HEK293T (cell line): ENCODE measurements at regions not wholly inside any gene's neighbourhood (a gene's known extent, or its start where the extent isn't known, plus 50 kb on each side); places are given as distances from the start of the nearest gene placed in this dataset.

Experiments
- CTCF ChIA-PET: fragments of 350-600 bp; formaldehyde crosslinking; extraction: SDS; loops from one replicate; lab custom pipeline; 2021; ENCODE audit warnings: antibody characterized with exemption, inconsistent platforms; lab: Yijun Ruan, JAX
- POLR2A ChIA-PET: fragments of 350-600 bp; formaldehyde crosslinking; extraction: SDS; loops from one replicate; lab custom pipeline; 2020; ENCODE audit warnings: antibody characterized with exemption, inconsistent platforms; lab: Yijun Ruan, JAX
- DNase-seq: peaks from one replicate; pipeline ENCODE4 v3.0.0; 2012; ENCODE audit warnings: mixed read lengths; ENCODE audit errors: extremely low spot score
- ARNT ChIP-seq: fragments of 450-650 bp; IDR thresholded peaks from 2 replicates; pipeline ENCODE4 v1.6.1; 2017; ENCODE audit warnings: mild to moderate bottlenecking
- BHLHE40 ChIP-seq: fragments of 450-650 bp; IDR thresholded peaks from 2 replicates; pipeline ENCODE4 v1.6.1; 2016; ENCODE audit warnings: mild to moderate bottlenecking, moderate library complexity, borderline replicate concordance
- CTBP1 ChIP-seq: fragments of 450-650 bp; IDR thresholded peaks from 2 replicates; pipeline ENCODE4 v1.6.1; 2016; ENCODE audit warnings: borderline replicate concordance
- ELF4 ChIP-seq: fragments of 450-650 bp; IDR thresholded peaks from 2 replicates; pipeline ENCODE4 v1.6.1; 2017; ENCODE audit warnings: antibody characterized with exemption
- FOXA1 ChIP-seq: fragments of 450-650 bp; IDR thresholded peaks from 2 replicates; pipeline ENCODE4 v1.6.1; 2016; ENCODE audit warnings: mild to moderate bottlenecking
- FOXK2 ChIP-seq: fragments of 450-650 bp; IDR thresholded peaks from 2 replicates; pipeline ENCODE4 v1.6.1; 2016; ENCODE audit warnings: mild to moderate bottlenecking
- FOXM1 ChIP-seq: fragments of 450-650 bp; IDR thresholded peaks from 2 replicates; pipeline ENCODE4 v1.6.1; 2017; ENCODE audit warnings: mild to moderate bottlenecking, borderline replicate concordance
- HDGF ChIP-seq: fragments of 450-650 bp; IDR thresholded peaks from 2 replicates; pipeline ENCODE4 v1.6.1; 2017; ENCODE audit warnings: antibody characterized with exemption, borderline replicate concordance
- L3MBTL2 ChIP-seq: fragments of 450-650 bp; conservative IDR thresholded peaks from 2 replicates; pipeline ENCODE4 v1.6.1; 2016; ENCODE audit warnings: mild to moderate bottlenecking
- LEF1 ChIP-seq: fragments of 450-650 bp; IDR thresholded peaks from 2 replicates; pipeline ENCODE4 v1.6.1; 2017; ENCODE audit warnings: mild to moderate bottlenecking, borderline replicate concordance
- NFRKB ChIP-seq: fragments of 450-650 bp; IDR thresholded peaks from 2 replicates; pipeline ENCODE4 v1.6.1; 2016; ENCODE audit warnings: mild to moderate bottlenecking, moderate library complexity
- PKNOX1 ChIP-seq: fragments of 450-650 bp; IDR thresholded peaks from 2 replicates; pipeline ENCODE4 v1.6.1; 2016
- SP1 ChIP-seq: fragments of 450-650 bp; IDR thresholded peaks from 2 replicates; pipeline ENCODE4 v1.6.1; 2017
- SUZ12 ChIP-seq: fragments of 450-650 bp; IDR thresholded peaks from 2 replicates; pipeline ENCODE4 v1.6.1; 2016; ENCODE audit warnings: mild to moderate bottlenecking
- TARDBP ChIP-seq: fragments of 450-650 bp; IDR thresholded peaks from 2 replicates; pipeline ENCODE4 v1.6.1; 2016
- ZNF384 ChIP-seq: fragments of 450-650 bp; IDR thresholded peaks from 2 replicates; pipeline ENCODE4 v1.6.1; 2016

- ChIA-PET POLR2A (no interaction called here), CTCF (no interaction called here)
- DNase-seq: no peak
- TF ChIP-seq FOXM1: no peak
- TF ChIP-seq FOXA1: no peak
- no peak for TF ChIP-seq LEF1
- no peak for TF ChIP-seq BHLHE40
- no peak for TF ChIP-seq HDGF
- no peak for TF ChIP-seq ELF4
- TF ChIP-seq SUZ12: no peak
- no peak for TF ChIP-seq ZNF384
- TF ChIP-seq CTBP1: no peak
- no peak for TF ChIP-seq PKNOX1
- TF ChIP-seq L3MBTL2: no peak
- no peak for TF ChIP-seq TARDBP
Observed at GRCh38 chrX:113726466-113726865, 857.4 kb upstream of the HTR2C start.

- CTCF ChIA-PET: no interaction called here
- no peak for TF ChIP-seq NFRKB
- TF ChIP-seq ZNF384: no peak
- no peak for TF ChIP-seq ELF4
- TF ChIP-seq CTBP1: no peak
- TF ChIP-seq BHLHE40: no peak
- TF ChIP-seq TARDBP: no peak
- TF ChIP-seq FOXK2: no peak
- TF ChIP-seq ARNT: no peak
- POLR2A ChIA-PET: no interaction called here
- no peak for DNase-seq
Observed at GRCh38 chrX:113726009-113726408, 857.9 kb upstream of the HTR2C start.

- POLR2A ChIA-PET: no interaction called here
Observed at GRCh38 chrX:113699939-113700338, 859.3 kb upstream of the AMOT start.

GRCh38 chrX:113675278-113675677 is 834.6 kb upstream of the AMOT start:
- CTCF ChIA-PET: no interaction called here

More at GRCh38 chrX:113699939-113700338, 859.3 kb upstream of the AMOT start:
- CTCF ChIA-PET: no interaction called here
- no peak for TF ChIP-seq L3MBTL2
- no peak for TF ChIP-seq SUZ12
- no peak for TF ChIP-seq HDGF
- no peak for TF ChIP-seq NFRKB
- TF ChIP-seq LEF1: no peak
- TF ChIP-seq CTBP1: no peak
- TF ChIP-seq SP1: no peak
- TF ChIP-seq ZNF384: no peak
- TF ChIP-seq FOXA1: no peak
- TF ChIP-seq FOXM1: no peak
- no peak for TF ChIP-seq TARDBP
- no peak for TF ChIP-seq BHLHE40
- TF ChIP-seq ARNT: no peak
- DNase-seq: no peak

GRCh38 chrX:113651306-113651705 is 810.7 kb upstream of the AMOT start:
- TF ChIP-seq PKNOX1 (no peak), BHLHE40 (no peak), NFRKB (no peak), ELF4 (no peak), FOXK2 (no peak), SP1 (no peak), TARDBP (no peak), LEF1 (no peak), FOXM1 (no peak), CTBP1 (no peak), ZNF384 (no peak), ARNT (no peak)
- DNase-seq: peak; percentile 6
- ChIA-PET CTCF (no interaction called here), POLR2A (no interaction called here)

More at GRCh38 chrX:113675278-113675677, 834.6 kb upstream of the AMOT start:
- POLR2A ChIA-PET: no interaction called here
- DNase-seq: no peak
- no peak for TF ChIP-seq FOXK2
- TF ChIP-seq HDGF: no peak
- TF ChIP-seq ELF4: no peak
- TF ChIP-seq SUZ12: no peak
- no peak for TF ChIP-seq BHLHE40
- no peak for TF ChIP-seq CTBP1
- no peak for TF ChIP-seq FOXM1
- no peak for TF ChIP-seq L3MBTL2
- no peak for TF ChIP-seq NFRKB
- no peak for TF ChIP-seq SP1
- no peak for TF ChIP-seq FOXA1
- TF ChIP-seq ZNF384: no peak
- TF ChIP-seq TARDBP: no peak
- no peak for TF ChIP-seq LEF1
- no peak for TF ChIP-seq ARNT
- TF ChIP-seq PKNOX1: no peak

- no peak for DNase-seq
Observed at GRCh38 chrX:113644426-113644825, 803.8 kb upstream of the AMOT start.

More at GRCh38 chrX:113644426-113644825, 803.8 kb upstream of the AMOT start:
- TF ChIP-seq ARNT (no peak), BHLHE40 (no peak), FOXK2 (no peak)
- POLR2A ChIA-PET: no interaction called here
- CTCF ChIA-PET: no interaction called here
